Uterus (tissue), 3 donors: ENCODE measurements at regions not wholly inside any gene's neighbourhood (a gene's known extent, or its start where the extent isn't known, plus 50 kb on each side); places are given as distances from the start of the nearest gene placed in this dataset.

Source experiments
- DNase-seq, 2 donors: peaks; one replicate each; pipeline ENCODE4 v3.0.0-alpha.2; 2019 to 2020
- H3K27ac ChIP-seq, 2 donors: fragments of 200-600 bp; sonication (generic); 1 replicate in 1 of 2; 2 replicates in 1 of 2; pipeline ENCODE4 v1.5.1; 2016 to 2018
- H3K27me3 ChIP-seq, 2 donors: fragments of 200-600 bp; sonication (generic); one replicate each; pipeline ENCODE4 v1.5.1; 2018 to 2019; ENCODE audit warnings: control low read depth in 1 of 2
- H3K36me3 ChIP-seq, 2 donors: fragments of 200-600 bp; sonication (generic); one replicate each; pipeline ENCODE4 v1.5.1; 2019; ENCODE audit warnings: control low read depth in 1 of 2
- H3K4me1 ChIP-seq, 2 donors: fragments of 200-600 bp; sonication (generic); one replicate each; pipeline ENCODE4 v1.5.1; 2018 to 2019; ENCODE audit warnings: control low read depth in 1 of 2
- H3K4me3 ChIP-seq, 2 donors: fragments of 200-600 bp; sonication (generic); 1 replicate in 1 of 2; 2 replicates in 1 of 2; pipeline ENCODE4 v1.5.1; 2018 to 2019; ENCODE audit warnings: mild to moderate bottlenecking in 1 of 2
- H3K9me3 ChIP-seq, 2 donors: fragments of 200-600 bp; sonication (generic); one replicate each; pipeline ENCODE4 v1.5.1; 2019; ENCODE audit warnings: control low read depth in 1 of 2
- POLR2A ChIP-seq, 2 donors: fragments of 450-650 bp; IDR thresholded peaks; one replicate each; pipeline ENCODE4 v1.6.1; 2016; ENCODE audit warnings: antibody characterized with exemption in 2 of 2, mild to moderate bottlenecking in 1 of 2, moderate library complexity in 1 of 2
- intact Hi-C: fragments of 100-400 bp; cut with DNase I; formaldehyde crosslinking; loops from one replicate; pipeline ENCODE4 v1.15.1; 2023; ENCODE audit warnings: low total_unique reads
- TF ChIP-seq, protein P1 (sequence below), 4 experiments: fragments of 200-600 bp in 2 of 4; fragments of 450-650 bp in 2 of 4; sonication (generic) in 2 of 4; IDR thresholded peaks; one replicate each; pipeline ENCODE4 v1.5.1; 2016 to 2019; ENCODE audit warnings: antibody characterized with exemption in 4 of 4, mild to moderate bottlenecking in 2 of 4, moderate library complexity in 1 of 4
- donor health status: DM: yes; HTN: yes; CAD: no.

GRCh38 chr10:120688928-120689327 is 162.2 kb upstream of the WDR11 start:
- intact Hi-C loops = no loop called here
- Histone ChIP-seq H3K9me3 (no peaks in the 10 kb centered on the region), H3K4me1 (no peaks in the 10 kb centered on the region), H3K36me3 (no peaks in the 10 kb centered on the region), H3K27ac (no peak overlapping the region), H3K27me3 (no peaks in the 10 kb centered on the region), H3K4me3 (no peak overlapping the region)
- TF ChIP-seq, protein P1, sequence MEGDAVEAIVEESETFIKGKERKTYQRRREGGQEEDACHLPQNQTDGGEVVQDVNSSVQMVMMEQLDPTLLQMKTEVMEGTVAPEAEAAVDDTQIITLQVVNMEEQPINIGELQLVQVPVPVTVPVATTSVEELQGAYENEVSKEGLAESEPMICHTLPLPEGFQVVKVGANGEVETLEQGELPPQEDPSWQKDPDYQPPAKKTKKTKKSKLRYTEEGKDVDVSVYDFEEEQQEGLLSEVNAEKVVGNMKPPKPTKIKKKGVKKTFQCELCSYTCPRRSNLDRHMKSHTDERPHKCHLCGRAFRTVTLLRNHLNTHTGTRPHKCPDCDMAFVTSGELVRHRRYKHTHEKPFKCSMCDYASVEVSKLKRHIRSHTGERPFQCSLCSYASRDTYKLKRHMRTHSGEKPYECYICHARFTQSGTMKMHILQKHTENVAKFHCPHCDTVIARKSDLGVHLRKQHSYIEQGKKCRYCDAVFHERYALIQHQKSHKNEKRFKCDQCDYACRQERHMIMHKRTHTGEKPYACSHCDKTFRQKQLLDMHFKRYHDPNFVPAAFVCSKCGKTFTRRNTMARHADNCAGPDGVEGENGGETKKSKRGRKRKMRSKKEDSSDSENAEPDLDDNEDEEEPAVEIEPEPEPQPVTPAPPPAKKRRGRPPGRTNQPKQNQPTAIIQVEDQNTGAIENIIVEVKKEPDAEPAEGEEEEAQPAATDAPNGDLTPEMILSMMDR (IDR thresholded peaks at IDR 0.05) = no peak
- TF ChIP-seq POLR2A (IDR thresholded peaks at IDR 0.05) = no peak
- DNase-seq = no peak

GRCh38 chr10:120689777-120690529 is 161.2 kb upstream of the WDR11 start:
- Histone ChIP-seq H3K4me3 (no peak overlapping the region), H3K36me3 (no peaks in the 10 kb centered on the region), H3K9me3 (no peaks in the 10 kb centered on the region), H3K4me1 (no peaks in the 10 kb centered on the region), H3K27ac (no peak overlapping the region), H3K27me3 (no peaks in the 10 kb centered on the region)
- TF ChIP-seq POLR2A (IDR thresholded peaks at IDR 0.05) = no peak
- TF ChIP-seq, protein P1 (IDR thresholded peaks at IDR 0.05) = no peak
- intact Hi-C loops = no loop called here
- DNase-seq = no peak

DNA sequence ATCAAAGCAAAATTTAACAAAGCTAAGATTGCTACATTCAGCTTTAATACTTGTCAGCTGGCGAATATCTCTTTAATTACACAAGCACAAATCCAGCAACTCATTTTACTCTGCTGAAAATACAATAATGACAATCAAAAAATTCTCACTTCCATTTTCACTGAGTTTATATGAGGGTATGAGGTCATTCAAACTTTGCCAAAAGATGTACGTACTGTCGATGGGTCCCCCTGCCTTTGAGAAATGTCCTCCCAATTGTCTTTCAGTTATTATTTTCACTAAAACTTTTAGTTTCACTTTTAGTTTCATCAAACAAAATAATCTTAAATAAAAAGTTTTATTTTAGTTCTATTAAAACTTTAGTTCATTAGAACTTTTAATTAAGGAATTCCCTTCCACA is 159.5 kb upstream of the WDR11 start:
- Histone ChIP-seq H3K9me3 (no peaks in the 10 kb centered on the region), H3K4me1 (no peaks in the 10 kb centered on the region), H3K4me3 (no peak overlapping the region), H3K27me3 (no peaks in the 10 kb centered on the region), H3K27ac (no peak overlapping the region), H3K36me3 (no peaks in the 10 kb centered on the region)
- intact Hi-C loops = no loop called here
- no peak for DNase-seq
- TF ChIP-seq POLR2A (IDR thresholded peaks at IDR 0.05) = no peak

- Histone ChIP-seq H3K27ac (no peak overlapping the region), H3K27me3 (no peaks in the 10 kb centered on the region), H3K4me3 (no peak overlapping the region), H3K9me3 (peaks cover 0 to 4% of the 10 kb centered on the region in 2 donors), H3K36me3 (no peaks in the 10 kb centered on the region), H3K4me1 (no peaks in the 10 kb centered on the region)
- intact Hi-C loops = no loop called here
- TF ChIP-seq, protein P1 (IDR thresholded peaks at IDR 0.05) = no peak
- no peak for TF ChIP-seq POLR2A (IDR thresholded peaks at IDR 0.05)
- DNase-seq = no peak
These were observed 150.7 kb upstream of the WDR11 start for GRCh38 chr10:120700426-120700825.

DNA sequence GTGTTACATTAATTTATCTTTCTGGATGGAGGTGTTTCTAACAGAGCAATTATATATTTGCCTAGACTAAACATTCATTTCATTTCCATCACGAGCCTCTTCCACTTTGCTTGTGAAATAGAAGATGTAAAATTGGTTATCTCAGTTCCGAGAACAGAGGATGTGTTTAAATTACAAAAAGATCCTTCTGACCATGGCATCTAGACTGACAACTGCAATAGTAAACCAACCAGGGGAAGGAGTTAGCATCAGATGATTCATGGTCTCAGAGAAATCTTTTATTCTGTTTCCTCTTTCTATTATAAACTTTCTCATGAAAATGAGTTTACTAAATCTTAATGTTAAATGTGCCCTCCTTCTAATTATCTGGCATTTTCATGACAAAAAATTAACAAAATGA is 149.8 kb upstream of the WDR11 start:
- Histone ChIP-seq H3K9me3 (peaks cover 0 to 4% of the 10 kb centered on the region in 2 donors), H3K27me3 (no peaks in the 10 kb centered on the region), H3K27ac (no peak overlapping the region), H3K4me1 (no peaks in the 10 kb centered on the region), H3K36me3 (no peaks in the 10 kb centered on the region), H3K4me3 (no peak overlapping the region)
- no peak for TF ChIP-seq POLR2A (IDR thresholded peaks at IDR 0.05)
- TF ChIP-seq, protein P1 (IDR thresholded peaks at IDR 0.05) = no peak
- no peak for DNase-seq
- intact Hi-C loops = no loop called here
